Progenitor cell of endocrine pancreas (in vitro differentiated cells): ENCODE measurements at regions not wholly inside any gene's neighbourhood (a gene's known extent, or its start where the extent isn't known, plus 50 kb on each side); places are given as distances from the start of the nearest gene placed in this dataset.

ENCODE experiments used
- DNase-seq: peaks from one replicate; pipeline ENCODE4 v3.0.0; 2021; ENCODE audit warnings: low spot score; ENCODE audit not compliant: unreplicated experiment
- H3K27ac Mint-ChIP-seq: 2 replicates; pipeline ENCODE4 v1.8.0; 2021; ENCODE audit warnings: mild to moderate bottlenecking, moderate library complexity, mixed read lengths
- H3K27me3 Mint-ChIP-seq: 2 replicates; pipeline ENCODE4 v1.8.0; 2021; ENCODE audit warnings: mixed read lengths
- H3K36me3 Mint-ChIP-seq: 2 replicates; pipeline ENCODE4 v1.8.0; 2022; ENCODE audit warnings: mixed read lengths; ENCODE audit not compliant: insufficient read depth
- H3K4me1 Mint-ChIP-seq: 2 replicates; pipeline ENCODE4 v1.8.0; 2021; ENCODE audit warnings: low read depth, mixed read lengths
- H3K4me3 Mint-ChIP-seq: 2 replicates; pipeline ENCODE4 v1.8.0; 2021; ENCODE audit warnings: low read depth, mild to moderate bottlenecking, moderate library complexity, mixed read lengths
- H3K9me3 Mint-ChIP-seq: 2 replicates; pipeline ENCODE4 v1.8.0; 2021; ENCODE audit warnings: low read depth, mixed read lengths
- TF ChIP-seq, protein P1 (sequence below): fragments of 200-600 bp; sonication (generic); IDR thresholded peaks from one replicate; pipeline ENCODE4 v1.5.0; 2021; ENCODE audit warnings: antibody characterized with exemption, mild to moderate bottlenecking; ENCODE audit not compliant: unreplicated experiment

- Mint-ChIP-seq H3K4me3 (no peak overlapping the region), H3K9me3 (peaks cover 6% of the 10 kb centered on the region), H3K36me3 (peaks cover 1% of the 10 kb centered on the region), H3K4me1 (peaks cover 20% of the 10 kb centered on the region), H3K27me3 (peaks cover 3% of the 10 kb centered on the region), H3K27ac (no peak overlapping the region)
- TF ChIP-seq, protein P1, sequence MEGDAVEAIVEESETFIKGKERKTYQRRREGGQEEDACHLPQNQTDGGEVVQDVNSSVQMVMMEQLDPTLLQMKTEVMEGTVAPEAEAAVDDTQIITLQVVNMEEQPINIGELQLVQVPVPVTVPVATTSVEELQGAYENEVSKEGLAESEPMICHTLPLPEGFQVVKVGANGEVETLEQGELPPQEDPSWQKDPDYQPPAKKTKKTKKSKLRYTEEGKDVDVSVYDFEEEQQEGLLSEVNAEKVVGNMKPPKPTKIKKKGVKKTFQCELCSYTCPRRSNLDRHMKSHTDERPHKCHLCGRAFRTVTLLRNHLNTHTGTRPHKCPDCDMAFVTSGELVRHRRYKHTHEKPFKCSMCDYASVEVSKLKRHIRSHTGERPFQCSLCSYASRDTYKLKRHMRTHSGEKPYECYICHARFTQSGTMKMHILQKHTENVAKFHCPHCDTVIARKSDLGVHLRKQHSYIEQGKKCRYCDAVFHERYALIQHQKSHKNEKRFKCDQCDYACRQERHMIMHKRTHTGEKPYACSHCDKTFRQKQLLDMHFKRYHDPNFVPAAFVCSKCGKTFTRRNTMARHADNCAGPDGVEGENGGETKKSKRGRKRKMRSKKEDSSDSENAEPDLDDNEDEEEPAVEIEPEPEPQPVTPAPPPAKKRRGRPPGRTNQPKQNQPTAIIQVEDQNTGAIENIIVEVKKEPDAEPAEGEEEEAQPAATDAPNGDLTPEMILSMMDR = no peak
- DNase-seq = no peak
Observed at GRCh38 chr15:77851691-77852090, 219.0 kb upstream of the LINGO1 start.

DNA sequence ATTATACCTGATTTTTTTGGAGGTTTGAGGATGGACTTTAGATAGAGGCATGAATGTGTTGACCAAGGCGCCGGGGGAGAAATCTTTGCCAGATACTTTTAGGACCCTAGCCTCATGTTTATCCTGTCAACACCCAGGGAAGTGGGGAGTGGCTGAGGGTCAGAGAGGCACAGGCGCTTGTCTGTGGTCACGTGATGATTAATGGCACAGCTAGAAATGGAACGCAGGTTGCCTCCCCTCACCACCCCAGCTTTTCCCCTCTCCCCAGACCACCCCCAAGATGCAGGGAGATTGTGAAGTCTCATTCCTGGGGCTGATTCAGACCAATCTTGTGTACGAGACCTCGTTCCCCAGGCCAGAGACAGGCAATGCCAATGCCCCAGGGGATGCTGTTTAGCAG lies 218.4 kb upstream of the LINGO1 start:
- peaks cover 6% of the 10 kb centered on the region for H3K9me3 Mint-ChIP-seq
- H3K27me3 Mint-ChIP-seq = peaks cover 3% of the 10 kb centered on the region
- H3K27ac Mint-ChIP-seq = no peak overlapping the region
- DNase-seq = no peak
- H3K4me3 Mint-ChIP-seq = no peak overlapping the region
- H3K4me1 Mint-ChIP-seq = peaks cover 20% of the 10 kb centered on the region
- peaks cover 1% of the 10 kb centered on the region for H3K36me3 Mint-ChIP-seq
- TF ChIP-seq, protein P1 = no peak

GRCh38 chr15:77846986-77847385 lies 214.3 kb upstream of the LINGO1 start:
- no peak for DNase-seq
- Mint-ChIP-seq H3K27me3 (no peaks in the 10 kb centered on the region), H3K36me3 (peaks cover 1% of the 10 kb centered on the region), H3K4me1 (peaks cover 21% of the 10 kb centered on the region), H3K27ac (no peak overlapping the region), H3K4me3 (no peak overlapping the region), H3K9me3 (peaks cover 11% of the 10 kb centered on the region)
- TF ChIP-seq, protein P1 = no peak

DNA sequence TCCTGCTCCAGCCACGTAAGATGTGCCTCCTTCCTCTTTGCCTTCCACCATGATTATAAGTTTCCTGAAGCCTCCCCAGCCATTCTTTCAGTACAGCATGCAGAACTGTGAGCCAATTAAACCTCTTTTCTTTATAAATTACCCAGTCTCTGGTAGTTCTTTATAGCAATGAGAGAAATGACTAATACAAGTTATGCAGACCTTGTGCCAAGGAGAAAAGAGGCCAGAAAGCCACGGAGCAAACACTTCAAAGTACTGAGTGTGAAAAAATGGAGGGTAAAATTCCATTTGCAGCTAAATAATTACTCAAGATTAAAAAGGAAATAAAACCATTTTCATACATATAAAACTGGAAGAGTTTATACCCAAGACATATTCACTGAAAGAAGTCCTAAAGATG lies 213.6 kb upstream of the LINGO1 start:
- no peaks in the 10 kb centered on the region for H3K27me3 Mint-ChIP-seq
- H3K4me3 Mint-ChIP-seq = no peak overlapping the region
- H3K9me3 Mint-ChIP-seq = peaks cover 11% of the 10 kb centered on the region
- peaks cover 16% of the 10 kb centered on the region for H3K4me1 Mint-ChIP-seq
- no peak overlapping the region for H3K27ac Mint-ChIP-seq
- TF ChIP-seq, protein P1 = no peak
- DNase-seq = no peak
- peaks cover 1% of the 10 kb centered on the region for H3K36me3 Mint-ChIP-seq

DNA sequence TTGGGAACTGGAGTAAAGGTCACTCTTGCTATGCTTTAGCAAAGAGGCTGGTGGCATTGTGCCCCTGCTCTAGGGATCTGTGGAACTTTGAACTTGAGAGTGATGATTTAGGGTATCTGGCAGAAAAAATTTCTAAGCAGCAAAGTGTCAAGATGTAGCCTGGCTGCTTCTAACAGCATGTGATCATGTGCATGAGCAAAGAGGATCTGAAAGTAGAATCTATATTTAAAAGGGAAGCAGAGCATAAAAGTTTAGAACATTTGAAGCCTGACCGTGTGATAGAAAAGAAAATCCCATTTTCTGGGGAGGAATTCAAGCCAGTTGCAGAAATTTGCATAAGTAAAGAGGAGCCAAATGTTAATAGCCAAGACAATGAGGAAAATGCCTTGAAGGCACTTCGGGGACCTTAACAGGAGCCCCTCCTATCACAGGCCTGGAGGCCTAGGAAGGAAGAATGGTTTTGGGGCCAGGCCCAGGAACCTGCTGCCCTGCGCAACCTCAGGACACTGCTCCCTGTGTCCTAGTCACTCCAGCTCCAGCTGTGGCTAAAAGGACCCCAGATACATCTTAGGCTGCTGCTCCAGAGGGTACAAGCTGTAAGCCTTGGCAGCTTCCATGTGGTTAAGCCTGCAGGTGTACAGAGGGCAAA lies 212.2 kb upstream of the LINGO1 start:
- TF ChIP-seq, protein P1 = no peak

More for the DNA sequence above, 212.2 kb upstream of the LINGO1 start:
- no peak for DNase-seq
- H3K4me3 Mint-ChIP-seq = no peak overlapping the region
- H3K9me3 Mint-ChIP-seq = peaks cover 9% of the 10 kb centered on the region
- peaks cover 12% of the 10 kb centered on the region for H3K4me1 Mint-ChIP-seq
- H3K27me3 Mint-ChIP-seq = peaks cover 4% of the 10 kb centered on the region
- no peak overlapping the region for H3K27ac Mint-ChIP-seq
- peaks cover 1% of the 10 kb centered on the region for H3K36me3 Mint-ChIP-seq
